Activated effector memory CD4-positive, alpha-beta T cell treated with Interleukin-2 at 50 U/mL for 16 hours (primary cell): ENCODE measurements at regions not wholly inside any gene's neighbourhood (a gene's known extent, or its start where the extent isn't known, plus 50 kb on each side); places are given as distances from the start of the nearest gene placed in this dataset.
"Not testable (repeated sequence)": the region's sequence is repeated elsewhere in the genome, so short reads cannot be mapped to it uniquely, and the experiment has no call there.

Experiments used
- DNase-seq: peaks from one replicate; pipeline ENCODE4 v3.0.0-alpha.2; 2020

- DNase-seq: no peak
Observed at GRCh38 chr21:36247316-36248010, 72.5 kb upstream of the MORC3 start.

DNA sequence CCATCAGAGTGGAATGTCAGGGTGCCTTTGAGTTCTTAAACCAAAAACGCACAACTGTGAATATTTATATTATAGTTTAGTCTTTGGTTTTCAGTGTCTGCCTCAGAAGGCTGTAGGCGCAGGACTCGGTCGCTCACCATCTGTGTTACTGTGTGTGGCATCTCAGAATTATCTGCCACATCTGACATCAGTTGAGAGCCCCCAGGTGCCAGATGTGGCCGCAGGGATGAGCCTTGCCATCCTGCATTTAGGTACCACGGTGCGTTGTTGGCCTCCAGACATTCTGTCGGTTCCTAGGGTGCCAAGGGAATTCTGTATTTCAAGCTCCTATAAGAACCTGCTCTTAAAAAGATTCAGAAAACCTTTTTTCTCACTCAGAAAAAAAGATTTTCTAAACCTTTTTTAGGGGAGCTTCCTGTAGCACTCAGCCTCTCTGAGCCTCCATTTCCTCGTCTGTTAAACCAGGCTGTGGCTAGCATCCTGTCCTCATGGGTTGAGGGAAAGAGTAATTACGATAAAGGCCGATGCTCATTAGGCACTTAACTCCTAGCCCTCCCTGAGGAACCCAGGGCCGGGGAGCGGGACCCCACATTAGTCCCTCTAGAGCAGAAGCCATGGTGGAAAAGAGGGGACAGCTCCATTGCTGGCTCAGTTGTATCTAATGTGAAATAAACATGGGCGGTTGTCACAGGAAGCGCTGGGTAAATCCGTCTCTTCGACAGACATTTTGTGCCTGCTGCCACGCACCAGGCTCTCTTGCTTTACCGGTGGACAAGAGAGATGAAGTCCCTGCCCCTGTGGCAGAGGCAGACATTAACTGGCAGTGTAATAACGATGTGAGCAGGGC is 70.2 kb upstream of the MORC3 start:
- no peak for DNase-seq

GRCh38 chr21:36250423-36251075 is 69.4 kb upstream of the MORC3 start:
- no peak for DNase-seq

- no peak for DNase-seq
Observed at GRCh38 chr21:36254106-36254941, 65.7 kb upstream of the MORC3 start.

DNA sequence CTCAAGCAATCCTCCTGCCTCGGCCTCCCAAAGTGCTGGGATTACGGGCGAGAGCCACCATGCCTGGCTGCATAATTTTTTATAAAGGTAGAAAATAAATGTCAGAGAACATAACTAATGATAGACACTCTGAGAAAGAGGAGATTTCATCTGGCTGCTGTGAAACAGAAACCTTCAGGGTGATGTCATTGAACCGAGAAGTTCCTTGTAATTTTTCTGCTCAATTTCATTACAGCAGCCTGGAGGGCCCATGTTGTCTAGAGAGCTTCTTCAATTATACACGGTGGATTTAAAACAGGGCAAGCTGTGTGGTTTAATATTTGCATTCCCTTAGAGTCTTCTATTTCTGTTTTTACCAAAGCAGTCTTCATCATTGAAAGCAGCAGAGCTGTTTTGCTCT is 64.3 kb upstream of the MORC3 start:
- no peak for DNase-seq

- no peak for DNase-seq
Observed at GRCh38 chr21:36257657-36258056, 62.3 kb upstream of the MORC3 start.

- DNase-seq: no peak
Observed at GRCh38 chr21:36260030-36260787, 59.8 kb upstream of the MORC3 start.

DNA sequence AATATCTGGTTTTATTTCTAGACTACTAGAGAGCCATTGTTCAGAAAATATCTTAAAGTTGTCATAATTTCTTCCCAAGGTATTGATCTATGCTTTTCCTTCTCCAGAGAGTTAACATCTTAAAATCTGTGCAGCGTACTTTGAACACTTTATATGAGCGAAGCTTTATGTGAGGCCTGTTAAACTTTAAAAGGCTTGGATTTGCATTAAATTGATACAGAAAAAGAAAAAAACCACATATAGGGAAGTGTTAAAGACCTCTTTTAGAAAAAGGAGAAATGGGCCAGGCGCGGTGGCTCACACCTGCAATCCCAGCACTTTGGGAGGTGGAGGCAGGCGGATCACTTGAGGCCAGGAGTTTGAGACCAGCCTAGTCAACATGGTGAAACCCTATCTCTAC is 59.2 kb upstream of the MORC3 start:
- DNase-seq: no peak

GRCh38 chr21:36261459-36261858 is 58.5 kb upstream of the MORC3 start:
- no peak for DNase-seq

- no peak for DNase-seq
Observed at GRCh38 chr21:36263797-36264196, 56.2 kb upstream of the MORC3 start.

GRCh38 chr21:36265431-36265830 is 54.6 kb upstream of the MORC3 start:
- DNase-seq: no peak

- DNase-seq: not testable (repeated sequence)
Observed at GRCh38 chr21:36267828-36268227, 52.2 kb upstream of the MORC3 start.

DNA sequence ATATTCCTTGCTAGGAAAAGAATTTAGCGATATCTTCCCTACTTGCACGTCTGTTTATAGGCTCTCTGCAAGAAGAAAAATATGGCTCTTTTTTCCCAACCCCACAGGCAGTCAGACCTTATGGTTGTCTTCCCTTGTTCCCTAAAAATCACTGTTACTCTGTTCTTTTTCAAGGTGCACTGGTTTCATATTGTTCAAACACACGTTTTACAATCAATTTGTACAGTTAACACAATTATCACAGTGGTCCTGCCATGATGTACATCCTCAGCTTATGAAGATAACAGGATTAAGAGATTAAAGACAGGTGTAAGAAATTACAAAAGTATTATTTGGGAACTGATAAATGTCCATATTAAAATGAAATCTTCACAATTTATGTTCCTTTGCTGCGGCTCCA is 51.7 kb upstream of the MORC3 start:
- not testable (repeated sequence) for DNase-seq
